Common myeloid progenitor, CD34-positive (primary cell): ENCODE measurements at regions not wholly inside any gene's neighbourhood (a gene's known extent, or its start where the extent isn't known, plus 50 kb on each side); places are given as distances from the start of the nearest gene placed in this dataset.
"Not testable (repeated sequence)": the region's sequence is repeated elsewhere in the genome, so short reads cannot be mapped to it uniquely, and the experiment has no call there.

Source experiments
- CTCF ChIA-PET: fragments of 350-600 bp; sonication (Branson Sonifier 250); formaldehyde crosslinking; loops from one replicate; lab custom pipeline; 2021; ENCODE audit warnings: antibody characterized with exemption; lab: Charles Lee
- POLR2A ChIA-PET: fragments of 350-600 bp; sonication (Branson Sonifier 250); formaldehyde crosslinking; loops from one replicate; lab custom pipeline; 2021; ENCODE audit warnings: antibody characterized with exemption; lab: Charles Lee
- DNase-seq, 3 donors: peaks; one replicate each; pipeline versions ENCODE4 v3.0.0 to v3.0.0-alpha.2; 2013
- H3K27ac ChIP-seq, 2 experiments: 1 replicate in 1 of 2; 2 replicates in 1 of 2; pipeline ENCODE4 v1.7.0; 2013; ENCODE audit warnings: inconsistent platforms in 2 of 2, low read length in 2 of 2, mild to moderate bottlenecking in 2 of 2, low read depth in 1 of 2, moderate library complexity in 1 of 2; ENCODE audit not compliant: severe bottlenecking in 2 of 2, insufficient read depth in 1 of 2, poor library complexity in 1 of 2
- H3K27me3 ChIP-seq, 5 experiments: replicated peaks in 2 of 5; 1 replicate in 3 of 5; 2 replicates in 2 of 5; pipeline versions ENCODE4 v1.6.1 to v1.7.0; 2013; ENCODE audit warnings: low read length in 4 of 5, mild to moderate bottlenecking in 2 of 5, moderate library complexity in 2 of 5, inconsistent platforms in 1 of 5; ENCODE audit not compliant: insufficient read depth in 5 of 5, control insufficient read depth in 4 of 5
- H3K36me3 ChIP-seq, 4 experiments: 1 replicate in 2 of 4; 2 replicates in 2 of 4; pipeline versions ENCODE4 v1.6.1 to v1.7.0; 2013; ENCODE audit warnings: low read length in 3 of 4, control low read depth in 1 of 4, mild to moderate bottlenecking in 1 of 4; ENCODE audit not compliant: control insufficient read depth in 4 of 4, insufficient read depth in 4 of 4
- H3K4me1 ChIP-seq, 4 experiments: 1 replicate in 3 of 4; 2 replicates in 1 of 4; pipeline versions ENCODE4 v1.6.1 to v1.7.1; 2013; ENCODE audit warnings: low read length in 3 of 4, mild to moderate bottlenecking in 3 of 4, control low read depth in 1 of 4, inconsistent platforms in 1 of 4, moderate library complexity in 1 of 4; ENCODE audit not compliant: control insufficient read depth in 4 of 4, insufficient read depth in 4 of 4; ENCODE audit errors: control extremely low read depth in 1 of 4
- H3K4me3 ChIP-seq, 7 experiments: 1 replicate in 4 of 7; 2 replicates in 3 of 7; pipeline versions ENCODE4 v1.5.1 to v1.7.0; 2013; ENCODE audit warnings: mild to moderate bottlenecking in 7 of 7, low read length in 6 of 7, moderate library complexity in 6 of 7, inconsistent platforms in 2 of 7, low read depth in 2 of 7, control low read depth in 1 of 7; ENCODE audit not compliant: insufficient read depth in 4 of 7, control insufficient read depth in 1 of 7; ENCODE audit errors: extremely low read depth in 1 of 7
- H3K9me3 ChIP-seq, 5 experiments: 1 replicate in 4 of 5; 2 replicates in 1 of 5; pipeline versions ENCODE4 v1.6.1 to v1.7.1; 2013; ENCODE audit warnings: low read length in 4 of 5, mild to moderate bottlenecking in 2 of 5, inconsistent platforms in 1 of 5, low read depth in 1 of 5, moderate library complexity in 1 of 5; ENCODE audit not compliant: control insufficient read depth in 4 of 5, insufficient read depth in 2 of 5; ENCODE audit errors: control extremely low read depth in 1 of 5
- WGBS: methylation state at CpG from one replicate; pipeline ENCODE4 v1.1.5; 2013; ENCODE audit not compliant: insufficient coverage; 5-methylcytosine and 5-hydroxymethylcytosine counted together

GRCh38 chr9:62844681-62845185 is 1654.9 kb downstream of the SPATA31A7 start:
- not testable (repeated sequence) for H3K27me3 ChIP-seq
- whole genome bisulfite sequencing, result 80% methylated on average over 14 of the region's 27 CpGs

GRCh38 chr9:62848258-62848657 is 1658.4 kb downstream of the SPATA31A7 start:
- no CpG with 5 or more reads among the region's 2 CpGs for WGBS
- H3K4me3 ChIP-seq, H3K27ac ChIP-seq, CTCF ChIA-PET, H3K4me1 ChIP-seq, H3K27me3 ChIP-seq, POLR2A ChIA-PET, DNase-seq, H3K9me3 ChIP-seq, H3K36me3 ChIP-seq: not testable (repeated sequence)

More at GRCh38 chr9:62844681-62845185, 1654.9 kb downstream of the SPATA31A7 start:
- H3K9me3 ChIP-seq, H3K4me1 ChIP-seq, POLR2A ChIA-PET, DNase-seq, H3K4me3 ChIP-seq, CTCF ChIA-PET, H3K36me3 ChIP-seq, H3K27ac ChIP-seq: not testable (repeated sequence)

- H3K4me3 ChIP-seq, CTCF ChIA-PET, H3K36me3 ChIP-seq, H3K27me3 ChIP-seq, POLR2A ChIA-PET, H3K9me3 ChIP-seq, DNase-seq, H3K4me1 ChIP-seq, H3K27ac ChIP-seq: not testable (repeated sequence)
- WGBS, result 92% methylated on average over 10 of the region's 17 CpGs
Observed at GRCh38 chr9:62849991-62850390, 1660.2 kb downstream of the SPATA31A7 start.

DNA sequence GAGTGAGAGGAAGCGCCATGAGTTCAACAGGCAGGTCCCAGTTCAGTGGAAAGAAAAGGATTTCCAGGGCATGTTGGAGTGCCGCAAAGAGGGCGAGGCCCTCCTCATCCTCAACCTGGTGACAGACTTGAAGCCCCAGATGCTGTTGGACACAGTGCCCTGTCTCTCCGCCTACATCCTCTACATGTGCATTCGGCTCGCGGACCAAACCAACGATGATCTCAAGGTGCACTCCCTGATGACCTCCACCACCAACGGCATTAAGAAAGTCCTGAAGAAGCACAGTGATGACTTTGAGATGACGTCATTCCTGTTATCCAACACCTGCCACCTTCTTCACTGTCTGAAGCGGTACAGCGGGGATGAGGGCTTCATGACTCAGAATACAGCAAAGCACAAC is 1667.4 kb downstream of the SPATA31A7 start:
- H3K4me3 ChIP-seq, H3K36me3 ChIP-seq, CTCF ChIA-PET, POLR2A ChIA-PET, DNase-seq, H3K27me3 ChIP-seq, H3K27ac ChIP-seq, H3K9me3 ChIP-seq, H3K4me1 ChIP-seq: not testable (repeated sequence)
- WGBS, result no CpG with 5 or more reads among the region's 12 CpGs

DNA sequence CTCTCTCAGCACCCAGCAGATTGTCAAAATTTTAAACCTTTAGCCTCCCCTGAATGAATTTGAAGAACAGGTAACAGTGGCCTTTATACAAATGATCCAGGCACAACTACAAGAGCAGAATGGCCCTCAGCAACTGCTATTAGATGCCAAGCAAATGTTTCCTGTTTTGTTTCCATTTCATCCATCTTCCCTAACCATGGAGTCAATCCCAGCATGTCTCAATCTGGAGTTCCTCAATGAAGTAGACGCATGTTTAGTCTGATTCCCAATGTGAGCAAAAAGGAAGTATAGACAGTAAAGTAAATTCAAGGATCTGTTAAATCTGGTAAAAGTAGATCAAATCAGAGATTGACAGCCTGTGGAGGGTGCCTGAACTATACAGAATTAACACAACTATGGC is 1668.4 kb downstream of the SPATA31A7 start:
- POLR2A ChIA-PET, H3K4me3 ChIP-seq, H3K36me3 ChIP-seq, H3K9me3 ChIP-seq, DNase-seq, H3K4me1 ChIP-seq, CTCF ChIA-PET, H3K27ac ChIP-seq, H3K27me3 ChIP-seq: not testable (repeated sequence)
- WGBS, result no CpG with 5 or more reads among the region's 1 CpG

- DNase-seq, H3K4me1 ChIP-seq, H3K9me3 ChIP-seq, H3K4me3 ChIP-seq, H3K27ac ChIP-seq, POLR2A ChIA-PET, CTCF ChIA-PET, H3K36me3 ChIP-seq: not testable (repeated sequence)
- H3K27me3 ChIP-seq, result peaks cover 0 to 12% (median 0%) of the 10 kb centered on the region in 5 experiments
- 93% methylated on average over 9 of the region's 11 CpGs for WGBS
Observed at GRCh38 chr9:62860939-62861860, 1671.4 kb downstream of the SPATA31A7 start.

DNA sequence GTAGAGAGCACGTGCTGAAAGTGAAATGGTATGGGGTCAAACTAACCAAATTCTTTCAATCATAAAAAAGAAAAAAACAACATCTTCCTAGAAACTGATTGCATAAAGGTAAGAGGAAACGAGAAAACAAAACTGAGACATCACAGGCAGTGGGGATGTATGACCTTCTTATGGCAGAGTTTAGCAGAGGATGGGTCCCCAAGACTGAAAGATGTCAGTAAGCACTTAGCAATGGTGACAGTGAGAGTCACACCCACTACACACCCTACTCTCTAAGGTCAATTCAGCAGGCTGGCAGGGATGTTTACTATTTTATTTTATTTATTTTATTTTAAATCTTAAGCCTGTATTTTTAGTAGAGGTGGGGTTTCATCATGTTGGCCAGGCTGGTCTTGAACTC is 1672.3 kb downstream of the SPATA31A7 start:
- H3K9me3 ChIP-seq, H3K27ac ChIP-seq, CTCF ChIA-PET, DNase-seq, H3K4me1 ChIP-seq, POLR2A ChIA-PET, H3K36me3 ChIP-seq, H3K4me3 ChIP-seq: not testable (repeated sequence)
- H3K27me3 ChIP-seq, result peaks cover 0 to 12% (median 0%) of the 10 kb centered on the region in 5 experiments
- WGBS, result no CpG with 5 or more reads among the region's 2 CpGs
